HEK293 (cell line): ENCODE measurements at regions not wholly inside any gene's neighbourhood (a gene's known extent, or its start where the extent isn't known, plus 50 kb on each side); places are given as distances from the start of the nearest gene placed in this dataset.

Experiments used
- CTCF ChIA-PET: fragments of 350-600 bp; formaldehyde crosslinking; extraction: SDS; loops from one replicate; lab custom pipeline; 2021; ENCODE audit warnings: antibody characterized with exemption; lab: Yijun Ruan, JAX
- POLR2A ChIA-PET: fragments of 300-600 bp; formaldehyde crosslinking; extraction: SDS; loops from one replicate; lab custom pipeline; 2020; ENCODE audit warnings: antibody characterized with exemption, inconsistent platforms; lab: Yijun Ruan, JAX
- H3K27ac ChIP-seq: fragments of 200-500 bp; sonication (Bioruptor generic); 2 replicates; pipeline ENCODE4 v1.5.1; 2014; ENCODE audit warnings: low read depth, low read length, control low read depth, inconsistent platforms; ENCODE audit errors: extremely low read depth
- H3K36me3 ChIP-seq, 2 experiments: fragments of 200-500 bp in 1 of 2; sonication (Bioruptor generic) in 1 of 2; 1 replicate in 1 of 2; 2 replicates in 1 of 2; pipeline ENCODE4 v1.5.1; 2014 to 2017; ENCODE audit warnings: inconsistent platforms in 2 of 2, low read length in 2 of 2; ENCODE audit not compliant: control insufficient read depth in 2 of 2, insufficient read depth in 1 of 2
- H3K4me1 ChIP-seq: fragments of 200-500 bp; sonication (Bioruptor generic); 2 replicates; pipeline ENCODE4 v1.5.1; 2014; ENCODE audit warnings: mild to moderate bottlenecking, low read length, inconsistent platforms; ENCODE audit not compliant: control insufficient read depth, insufficient read depth
- H3K4me3 ChIP-seq: 2 replicates; pipeline ENCODE4 v1.5.1; 2011; ENCODE audit warnings: low read depth, mild to moderate bottlenecking, control low read depth, low read length, moderate library complexity
- H3K9me3 ChIP-seq: fragments of 200-500 bp; sonication (Bioruptor generic); 2 replicates; pipeline ENCODE4 v1.5.1; 2014; ENCODE audit warnings: low read depth, low read length, inconsistent platforms; ENCODE audit not compliant: control insufficient read depth, insufficient read depth
- GLIS2 ChIP-seq: fragments of 450-650 bp; formaldehyde crosslinking; IDR thresholded peaks from 2 replicates; pipeline ENCODE4 v1.5.1; 2016; ENCODE audit warnings: missing biosample characterization, missing genetic modification characterization
- HOXC10 ChIP-seq: sonication (generic); formaldehyde crosslinking; IDR thresholded peaks from 2 replicates; pipeline ENCODE4 v1.8.1; 2023; ENCODE audit warnings: mild to moderate bottlenecking, missing genetic modification reagents
- KLF10 ChIP-seq: fragments of 450-650 bp; IDR thresholded peaks from 2 replicates; pipeline ENCODE4 v1.5.1; 2018; ENCODE audit warnings: missing biosample characterization, mild to moderate bottlenecking, missing genetic modification characterization
- KLF8 ChIP-seq: fragments of 450-650 bp; formaldehyde crosslinking; IDR thresholded peaks from 2 replicates; pipeline ENCODE4 v1.5.1; 2016; ENCODE audit warnings: missing biosample characterization, missing genetic modification characterization
- MYNN ChIP-seq: fragments of 450-650 bp; formaldehyde crosslinking; IDR thresholded peaks from 2 replicates; pipeline ENCODE4 v1.5.1; 2016; ENCODE audit warnings: missing biosample characterization, missing genetic modification characterization, borderline replicate concordance
- SETDB1 ChIP-seq: IDR thresholded peaks from one replicate; pipeline ENCODE4 v1.6.1; 2017; ENCODE audit warnings: mild to moderate bottlenecking, low read length, moderate library complexity, mixed read lengths; ENCODE audit not compliant: insufficient read length
- ZBTB48 ChIP-seq: fragments of 450-650 bp; formaldehyde crosslinking; IDR thresholded peaks from 2 replicates; pipeline ENCODE4 v1.5.1; 2016; ENCODE audit warnings: missing biosample characterization, missing genetic modification characterization
- ZFP3 ChIP-seq: fragments of 450-650 bp; formaldehyde crosslinking; IDR thresholded peaks from 2 replicates; pipeline ENCODE4 v1.5.1; 2016; ENCODE audit warnings: low read depth, missing biosample characterization, missing genetic modification characterization
- ZFP37 ChIP-seq: fragments of 450-650 bp; formaldehyde crosslinking; IDR thresholded peaks from 2 replicates; pipeline ENCODE4 v1.5.1; 2016; ENCODE audit warnings: missing biosample characterization, missing genetic modification characterization
- ZFP41 ChIP-seq: fragments of 450-650 bp; formaldehyde crosslinking; IDR thresholded peaks from 2 replicates; pipeline ENCODE4 v1.5.1; 2016; ENCODE audit warnings: missing biosample characterization, missing genetic modification characterization, borderline replicate concordance
- ZNF132 ChIP-seq: fragments of 450-650 bp; formaldehyde crosslinking; IDR thresholded peaks from 2 replicates; pipeline ENCODE4 v1.5.1; 2017; ENCODE audit warnings: missing biosample characterization, missing genetic modification characterization, borderline replicate concordance
- ZNF138 ChIP-seq: fragments of 450-650 bp; formaldehyde crosslinking; IDR thresholded peaks from 2 replicates; pipeline ENCODE4 v1.5.1; 2016; ENCODE audit warnings: missing biosample characterization, missing genetic modification characterization, borderline replicate concordance
- ZNF174 ChIP-seq: fragments of 450-650 bp; formaldehyde crosslinking; IDR thresholded peaks from 2 replicates; pipeline ENCODE4 v1.5.0; 2017; ENCODE audit warnings: missing biosample characterization, mild to moderate bottlenecking, missing genetic modification characterization
- ZNF2 ChIP-seq: fragments of 450-650 bp; formaldehyde crosslinking; IDR thresholded peaks from 2 replicates; pipeline ENCODE4 v1.5.1; 2016; ENCODE audit warnings: missing biosample characterization, missing genetic modification characterization
- ZNF214 ChIP-seq: fragments of 450-650 bp; formaldehyde crosslinking; IDR thresholded peaks from 2 replicates; pipeline ENCODE4 v1.5.1; 2017; ENCODE audit warnings: missing biosample characterization, mild to moderate bottlenecking, missing genetic modification characterization, borderline replicate concordance
- ZNF302 ChIP-seq: fragments of 450-650 bp; formaldehyde crosslinking; IDR thresholded peaks from 2 replicates; pipeline ENCODE4 v1.5.1; 2016; ENCODE audit warnings: missing biosample characterization, missing genetic modification characterization, low read depth
- ZNF324 ChIP-seq: fragments of 450-650 bp; formaldehyde crosslinking; IDR thresholded peaks from 2 replicates; pipeline ENCODE4 v1.5.1; 2016; ENCODE audit warnings: missing biosample characterization, missing genetic modification characterization
- ZNF341 ChIP-seq: fragments of 450-650 bp; formaldehyde crosslinking; IDR thresholded peaks from 2 replicates; pipeline ENCODE4; 2016; ENCODE audit warnings: low read depth, missing biosample characterization, missing genetic modification characterization
- ZNF394 ChIP-seq: fragments of 450-650 bp; formaldehyde crosslinking; IDR thresholded peaks from 2 replicates; pipeline ENCODE4 v1.5.1; 2016; ENCODE audit warnings: missing biosample characterization, missing genetic modification characterization, mild to moderate bottlenecking, moderate library complexity, borderline replicate concordance
- ZNF530 ChIP-seq: fragments of 450-650 bp; formaldehyde crosslinking; IDR thresholded peaks from 2 replicates; pipeline ENCODE4 v1.5.1; 2016; ENCODE audit warnings: low read depth, missing biosample characterization, missing genetic modification characterization
- ZNF561 ChIP-seq: fragments of 450-650 bp; IDR thresholded peaks from 2 replicates; pipeline ENCODE4 v1.5.1; 2018; ENCODE audit warnings: missing biosample characterization, missing genetic modification characterization, borderline replicate concordance
- ZNF610 ChIP-seq: fragments of 450-650 bp; formaldehyde crosslinking; IDR thresholded peaks from 2 replicates; pipeline ENCODE4 v1.5.1; 2016; ENCODE audit warnings: missing biosample characterization, missing genetic modification characterization, borderline replicate concordance
- ZNF621 ChIP-seq: fragments of 450-650 bp; formaldehyde crosslinking; IDR thresholded peaks from 2 replicates; pipeline ENCODE4 v1.5.1; 2017; ENCODE audit warnings: missing biosample characterization, missing genetic modification characterization
- ZNF664 ChIP-seq: fragments of 450-650 bp; formaldehyde crosslinking; IDR thresholded peaks from 2 replicates; pipeline ENCODE4 v1.5.1; 2016; ENCODE audit warnings: missing biosample characterization, missing genetic modification characterization
- ZNF785 ChIP-seq: fragments of 450-650 bp; formaldehyde crosslinking; IDR thresholded peaks from 2 replicates; pipeline ENCODE4 v1.5.1; 2016; ENCODE audit warnings: missing biosample characterization, missing genetic modification characterization
- ZNF791 ChIP-seq: fragments of 450-650 bp; formaldehyde crosslinking; IDR thresholded peaks from 2 replicates; pipeline ENCODE4 v1.5.1; 2016; ENCODE audit warnings: missing biosample characterization, missing genetic modification characterization
- ZNF843 ChIP-seq: fragments of 450-650 bp; formaldehyde crosslinking; IDR thresholded peaks from 2 replicates; pipeline ENCODE4 v1.5.1; 2016; ENCODE audit warnings: missing biosample characterization, missing genetic modification characterization
- ZSCAN16 ChIP-seq: fragments of 450-650 bp; formaldehyde crosslinking; IDR thresholded peaks from 2 replicates; pipeline ENCODE4 v1.5.1; 2016; ENCODE audit warnings: missing biosample characterization, missing genetic modification characterization
- TF ChIP-seq, protein P1 (sequence below): fragments of 450-650 bp; IDR thresholded peaks from 2 replicates; pipeline ENCODE4 v1.5.1; 2018; ENCODE audit warnings: missing biosample characterization, missing genetic modification characterization
- TF ChIP-seq, protein P2 (sequence below): fragments of 450-650 bp; formaldehyde crosslinking; IDR thresholded peaks from 2 replicates; pipeline ENCODE4 v1.5.1; 2017; ENCODE audit warnings: missing biosample characterization, missing genetic modification characterization

DNA sequence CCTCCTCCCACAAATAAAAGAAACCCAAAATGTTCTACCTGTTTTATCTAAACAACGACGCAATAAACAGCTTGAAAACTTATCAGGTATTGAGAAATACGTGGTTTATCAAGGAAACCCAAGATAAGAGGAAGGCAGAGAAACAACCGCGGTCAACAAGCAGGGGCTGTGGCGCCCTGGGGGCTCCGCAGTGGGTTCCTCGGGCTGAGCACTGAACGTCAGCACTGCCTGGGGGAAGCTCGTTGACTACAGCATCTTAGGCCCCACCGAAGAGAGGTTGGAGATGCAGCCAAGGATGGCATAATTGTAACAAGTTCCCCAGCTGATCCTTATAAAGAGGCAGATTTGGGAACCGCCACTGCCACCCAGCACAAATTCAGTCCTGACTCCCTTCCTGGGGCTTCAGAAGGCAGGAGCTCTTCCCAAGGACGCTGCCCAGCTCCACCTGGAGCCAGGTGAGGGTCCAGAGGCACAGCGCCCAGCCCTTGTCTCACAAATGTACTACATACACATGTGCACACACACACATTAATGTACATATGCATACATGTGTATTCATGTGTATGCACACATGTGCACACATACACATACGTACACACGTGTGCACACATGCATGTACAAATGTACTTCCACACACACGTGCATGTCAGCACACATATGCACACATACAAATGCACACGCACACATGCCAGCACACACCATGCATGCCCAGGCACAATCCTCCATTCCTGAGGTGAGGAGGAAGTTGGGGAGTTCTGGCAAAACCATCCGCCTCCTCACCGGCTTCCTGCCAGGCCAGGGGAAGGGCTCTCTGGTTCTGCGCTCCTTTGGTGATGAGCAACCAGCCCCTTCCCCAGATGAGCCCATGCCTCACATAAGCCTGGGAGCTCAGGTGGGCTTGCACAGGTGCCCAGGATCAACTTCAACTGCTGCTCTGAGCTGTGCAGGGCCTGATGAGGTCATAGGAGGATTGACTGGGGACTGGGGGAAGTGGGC is 251.1 kb downstream of the NPHP4 start:
- POLR2A ChIA-PET: no interaction called here
- TF ChIP-seq ZNF843 (tag by site-specific recombination): no peak
- no peak for TF ChIP-seq ZNF341
- no peak for TF ChIP-seq ZNF324
- no peak for TF ChIP-seq ZNF791 (tag by site-specific recombination)
- no peak for TF ChIP-seq KLF8
- no peak for TF ChIP-seq ZNF610 (tag by site-specific recombination)
- TF ChIP-seq GLIS2 (tag by site-specific recombination): no peak
- no peak for TF ChIP-seq ZSCAN16
- no peak for TF ChIP-seq ZFP41
- TF ChIP-seq ZNF561 (tag by site-specific recombination): no peak
- TF ChIP-seq, all 188 proteins: peak for 0
- CTCF ChIA-PET: no interaction called here
- Histone ChIP-seq H3K27ac (no peak overlapping the region), H3K4me1 (no peaks in the 10 kb centered on the region), H3K9me3 (no peaks in the 10 kb centered on the region), H3K4me3 (no peak overlapping the region), H3K36me3 (no peaks in the 10 kb centered on the region)

DNA sequence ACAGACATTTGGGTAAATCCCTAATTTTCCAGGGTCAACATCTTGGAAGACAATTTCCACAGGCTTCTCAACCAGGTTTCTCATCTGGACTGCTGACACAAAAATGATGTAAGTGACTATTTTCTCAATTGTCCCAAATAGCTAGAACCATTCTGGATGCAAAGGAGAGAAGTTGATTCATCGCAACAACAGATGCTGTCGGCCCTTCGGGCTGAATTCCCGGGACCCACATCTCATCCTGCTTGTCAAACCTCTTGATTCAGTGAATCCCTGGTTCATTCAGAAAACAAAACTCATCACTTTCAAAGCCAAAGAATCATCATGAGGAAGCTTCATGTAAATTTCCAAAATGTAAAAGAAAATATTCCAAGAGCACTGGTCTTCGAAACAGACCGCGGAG is 251.8 kb downstream of the NPHP4 start:
- CTCF ChIA-PET: interaction anchor here (0.6 kb wide), 1 partner anchor 21 kb away, joined by 4 read pairs; no protein-coding TSS in a partner anchor
- Histone ChIP-seq H3K4me1 (no peaks in the 10 kb centered on the region), H3K36me3 (no peaks in the 10 kb centered on the region), H3K27ac (no peak overlapping the region)
- TF ChIP-seq ZNF530: no peak
- no peak for TF ChIP-seq MYNN (tag by site-specific recombination)
- TF ChIP-seq ZNF664 (tag by site-specific recombination): no peak
- TF ChIP-seq ZBTB48: no peak
- TF ChIP-seq KLF10: no peak
- no peak for TF ChIP-seq ZNF302
- no peak for TF ChIP-seq HOXC10 (CRISPR knock-in tag)
- TF ChIP-seq ZNF138 (tag by site-specific recombination): no peak
- TF ChIP-seq ZNF132 (tag by site-specific recombination): no peak
- TF ChIP-seq, protein P1, sequence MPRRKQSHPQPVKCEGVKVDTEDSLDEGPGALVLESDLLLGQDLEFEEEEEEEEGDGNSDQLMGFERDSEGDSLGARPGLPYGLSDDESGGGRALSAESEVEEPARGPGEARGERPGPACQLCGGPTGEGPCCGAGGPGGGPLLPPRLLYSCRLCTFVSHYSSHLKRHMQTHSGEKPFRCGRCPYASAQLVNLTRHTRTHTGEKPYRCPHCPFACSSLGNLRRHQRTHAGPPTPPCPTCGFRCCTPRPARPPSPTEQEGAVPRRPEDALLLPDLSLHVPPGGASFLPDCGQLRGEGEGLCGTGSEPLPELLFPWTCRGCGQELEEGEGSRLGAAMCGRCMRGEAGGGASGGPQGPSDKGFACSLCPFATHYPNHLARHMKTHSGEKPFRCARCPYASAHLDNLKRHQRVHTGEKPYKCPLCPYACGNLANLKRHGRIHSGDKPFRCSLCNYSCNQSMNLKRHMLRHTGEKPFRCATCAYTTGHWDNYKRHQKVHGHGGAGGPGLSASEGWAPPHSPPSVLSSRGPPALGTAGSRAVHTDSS (tag by site-specific recombination): no peak
- TF ChIP-seq ZNF785: no peak
- TF ChIP-seq, all 188 proteins: peak for 0
- Histone ChIP-seq H3K4me3 (no peak overlapping the region), H3K9me3 (no peaks in the 10 kb centered on the region)
- POLR2A ChIA-PET: no interaction called here

DNA sequence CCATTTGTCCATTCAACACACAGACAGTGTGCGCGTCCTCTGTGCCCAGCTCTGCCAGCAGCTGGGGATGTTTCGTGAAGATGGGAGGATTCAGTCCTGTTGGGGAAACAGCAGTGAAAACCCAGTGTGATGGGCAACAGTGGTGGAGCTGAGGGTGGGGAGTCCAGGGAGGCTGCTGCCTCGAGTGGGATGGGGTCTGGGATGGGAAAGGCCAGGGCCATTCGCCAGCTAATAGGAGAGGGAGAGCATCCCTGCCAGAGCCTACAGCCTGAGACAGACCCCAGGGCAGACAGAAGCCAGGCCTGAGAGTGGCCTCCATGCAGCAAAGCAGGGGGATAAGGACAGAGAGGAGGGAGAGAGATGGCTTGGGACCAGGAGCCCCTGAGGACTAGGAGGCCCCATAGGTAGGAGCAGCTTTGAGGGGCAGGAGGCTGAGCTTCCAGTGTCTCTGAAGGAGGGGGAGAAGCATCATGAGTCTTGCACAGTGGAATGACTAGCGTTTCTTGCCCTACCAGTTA is 252.6 kb downstream of the NPHP4 start:
- Histone ChIP-seq H3K9me3 (no peaks in the 10 kb centered on the region), H3K4me1 (no peaks in the 10 kb centered on the region), H3K4me3 (no peak overlapping the region), H3K36me3 (no peaks in the 10 kb centered on the region), H3K27ac (no peak overlapping the region)
- ChIA-PET CTCF (interaction anchor here (0.6 kb wide), 1 partner anchor 21 kb away, joined by 4 read pairs; no protein-coding TSS in a partner anchor), POLR2A (no interaction called here)
- no peak for TF ChIP-seq ZFP3 (tag by site-specific recombination)
- no peak for TF ChIP-seq ZFP37 (tag by site-specific recombination)
- TF ChIP-seq ZNF394 (tag by site-specific recombination): no peak
- TF ChIP-seq SETDB1: no peak
- TF ChIP-seq ZSCAN16: no peak
- no peak for TF ChIP-seq ZNF621 (tag by site-specific recombination)
- TF ChIP-seq, protein P2, sequence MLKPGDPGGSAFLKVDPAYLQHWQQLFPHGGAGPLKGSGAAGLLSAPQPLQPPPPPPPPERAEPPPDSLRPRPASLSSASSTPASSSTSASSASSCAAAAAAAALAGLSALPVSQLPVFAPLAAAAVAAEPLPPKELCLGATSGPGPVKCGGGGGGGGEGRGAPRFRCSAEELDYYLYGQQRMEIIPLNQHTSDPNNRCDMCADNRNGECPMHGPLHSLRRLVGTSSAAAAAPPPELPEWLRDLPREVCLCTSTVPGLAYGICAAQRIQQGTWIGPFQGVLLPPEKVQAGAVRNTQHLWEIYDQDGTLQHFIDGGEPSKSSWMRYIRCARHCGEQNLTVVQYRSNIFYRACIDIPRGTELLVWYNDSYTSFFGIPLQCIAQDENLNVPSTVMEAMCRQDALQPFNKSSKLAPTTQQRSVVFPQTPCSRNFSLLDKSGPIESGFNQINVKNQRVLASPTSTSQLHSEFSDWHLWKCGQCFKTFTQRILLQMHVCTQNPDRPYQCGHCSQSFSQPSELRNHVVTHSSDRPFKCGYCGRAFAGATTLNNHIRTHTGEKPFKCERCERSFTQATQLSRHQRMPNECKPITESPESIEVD (tag by site-specific recombination): no peak
- TF ChIP-seq ZNF2: no peak
- TF ChIP-seq ZNF214 (tag by site-specific recombination): no peak
- TF ChIP-seq ZNF174: no peak
